WTC11 (cell line): ENCODE measurements at regions not wholly inside any gene's neighbourhood (a gene's known extent, or its start where the extent isn't known, plus 50 kb on each side); places are given as distances from the start of the nearest gene placed in this dataset.
"Not testable (repeated sequence)": the region's sequence is repeated elsewhere in the genome, so short reads cannot be mapped to it uniquely, and the experiment has no call there.

Source experiments
- ATAC-seq: fragments of 200-7000 bp; cut with Tn5 transposase; 2 replicates; pipeline ENCODE4 v1.10.0; 2021; ENCODE audit warnings: mild to moderate bottlenecking, moderate library complexity
- CTCF ChIA-PET: fragments of 300-600 bp; sonication (Branson Sonifier 250); formaldehyde crosslinking; loops from one replicate; lab custom pipeline; 2021; ENCODE audit warnings: antibody characterized with exemption; lab: Charles Lee
- POLR2A ChIA-PET: fragments of 350-600 bp; sonication (Branson Sonifier 250); formaldehyde crosslinking; loops from one replicate; lab custom pipeline; 2021; ENCODE audit warnings: antibody characterized with exemption; lab: Charles Lee
- DNase-seq: peaks from one replicate; pipeline ENCODE4 v3.0.0; 2021; ENCODE audit warnings: low spot score
- H3K27ac Mint-ChIP-seq: 2 replicates; pipeline ENCODE4 v1.8.0; 2021; ENCODE audit warnings: mixed read lengths
- H3K27me3 Mint-ChIP-seq: 2 replicates; pipeline ENCODE4 v1.8.0; 2021; ENCODE audit warnings: low read depth, mild to moderate bottlenecking, moderate library complexity, mixed read lengths
- H3K36me3 Mint-ChIP-seq: 2 replicates; pipeline ENCODE4 v1.8.0; 2021; ENCODE audit warnings: mixed read lengths
- H3K4me1 Mint-ChIP-seq: 2 replicates; pipeline ENCODE4 v1.8.0; 2022; ENCODE audit warnings: mixed read lengths
- H3K4me3 Mint-ChIP-seq: 2 replicates; pipeline ENCODE4 v1.8.0; 2021; ENCODE audit warnings: mild to moderate bottlenecking, moderate library complexity, mixed read lengths
- H3K9me3 Mint-ChIP-seq: 2 replicates; pipeline ENCODE4 v1.8.0; 2021; ENCODE audit warnings: mixed read lengths
- GABPB1 ChIP-seq: sonication (generic); formaldehyde crosslinking; IDR thresholded peaks from 2 replicates; pipeline ENCODE4 v1.8.1; 2023; ENCODE audit warnings: mild to moderate bottlenecking, missing genetic modification reagents
- GTF2I ChIP-seq: fragments of 250-450 bp; sonication (Bioruptor Pico); conservative IDR thresholded peaks from 2 replicates; pipeline ENCODE4 v1.4.0; 2021; ENCODE audit warnings: mild to moderate bottlenecking
- HMGA2 ChIP-seq: fragments of 250-450 bp; sonication (Bioruptor Pico); IDR thresholded peaks from 2 replicates; pipeline ENCODE4 v1.4.0; 2021; ENCODE audit warnings: mild to moderate bottlenecking, moderate library complexity
- MXD4 ChIP-seq: fragments of 250-450 bp; sonication (Bioruptor Pico); IDR thresholded peaks from 2 replicates; pipeline ENCODE4 v1.8.0; 2021; ENCODE audit warnings: mild to moderate bottlenecking, moderate library complexity, borderline replicate concordance
- NFATC4 ChIP-seq: fragments of 250-450 bp; sonication (Bioruptor Pico); IDR thresholded peaks from 2 replicates; pipeline ENCODE4 v1.9.0; 2021; ENCODE audit warnings: mild to moderate bottlenecking
- NFE2L1 ChIP-seq: sonication (generic); formaldehyde crosslinking; IDR thresholded peaks from 2 replicates; pipeline ENCODE4 v1.8.1; 2023; ENCODE audit warnings: missing genetic modification reagents
- RELA ChIP-seq: sonication (generic); formaldehyde crosslinking; IDR thresholded peaks from 2 replicates; pipeline ENCODE4 v1.8.1; 2022; ENCODE audit warnings: missing genetic modification reagents, mild to moderate bottlenecking, borderline replicate concordance
- RORB ChIP-seq: fragments of 250-450 bp; sonication (Bioruptor Pico); IDR thresholded peaks from 2 replicates; pipeline ENCODE4 v1.9.0; 2021; ENCODE audit warnings: mild to moderate bottlenecking
- TEAD1 ChIP-seq: sonication (generic); formaldehyde crosslinking; IDR thresholded peaks from 2 replicates; pipeline ENCODE4 v1.8.0; 2022; ENCODE audit warnings: mild to moderate bottlenecking, missing genetic modification reagents
- TEAD4 ChIP-seq: sonication (generic); formaldehyde crosslinking; IDR thresholded peaks from 2 replicates; pipeline ENCODE4 v1.8.0; 2022; ENCODE audit warnings: mild to moderate bottlenecking, missing genetic modification reagents
- ZNF219 ChIP-seq: sonication (generic); formaldehyde crosslinking; IDR thresholded peaks from 2 replicates; pipeline ENCODE4 v1.8.0; 2023; ENCODE audit warnings: missing genetic modification reagents, mild to moderate bottlenecking, borderline replicate concordance
- ZNF416 ChIP-seq: fragments of 250-450 bp; sonication (Bioruptor Pico); IDR thresholded peaks from 2 replicates; pipeline ENCODE4 v1.9.0; 2021; ENCODE audit warnings: mild to moderate bottlenecking, inconsistent platforms
- ZNF423 ChIP-seq: fragments of 250-450 bp; sonication (Bioruptor Pico); IDR thresholded peaks from 2 replicates; pipeline ENCODE4 v2.1.2; 2022; ENCODE audit warnings: mild to moderate bottlenecking, moderate library complexity
- TF ChIP-seq, protein P1 (sequence below): fragments of 250-450 bp; sonication (Bioruptor Pico); IDR thresholded peaks from 2 replicates; pipeline ENCODE4 v1.9.0; 2021; ENCODE audit warnings: mild to moderate bottlenecking
- TF ChIP-seq, protein P2 (sequence below): sonication (generic); formaldehyde crosslinking; IDR thresholded peaks from 2 replicates; pipeline ENCODE4 v1.8.1; 2023; ENCODE audit warnings: mild to moderate bottlenecking, moderate library complexity, missing genetic modification reagents
- TF ChIP-seq, protein P3 (sequence below): fragments of 200-600 bp; IDR thresholded peaks from 2 replicates; pipeline ENCODE4 v1.8.0; 2022; ENCODE audit warnings: antibody characterized with exemption
- TF ChIP-seq, protein P4 (sequence below): sonication (generic); formaldehyde crosslinking; conservative IDR thresholded peaks from 2 replicates; pipeline ENCODE4 v1.8.1; 2022; ENCODE audit warnings: mild to moderate bottlenecking, missing genetic modification reagents
- TF ChIP-seq, protein P5 (sequence below): sonication (generic); formaldehyde crosslinking; IDR thresholded peaks from 2 replicates; pipeline ENCODE4 v1.8.1; 2023; ENCODE audit warnings: mild to moderate bottlenecking, missing genetic modification reagents
- TF ChIP-seq, protein P6 (sequence below): sonication (generic); formaldehyde crosslinking; IDR thresholded peaks from 2 replicates; pipeline ENCODE4 v1.8.0; 2022; ENCODE audit warnings: mild to moderate bottlenecking, missing genetic modification reagents

DNA sequence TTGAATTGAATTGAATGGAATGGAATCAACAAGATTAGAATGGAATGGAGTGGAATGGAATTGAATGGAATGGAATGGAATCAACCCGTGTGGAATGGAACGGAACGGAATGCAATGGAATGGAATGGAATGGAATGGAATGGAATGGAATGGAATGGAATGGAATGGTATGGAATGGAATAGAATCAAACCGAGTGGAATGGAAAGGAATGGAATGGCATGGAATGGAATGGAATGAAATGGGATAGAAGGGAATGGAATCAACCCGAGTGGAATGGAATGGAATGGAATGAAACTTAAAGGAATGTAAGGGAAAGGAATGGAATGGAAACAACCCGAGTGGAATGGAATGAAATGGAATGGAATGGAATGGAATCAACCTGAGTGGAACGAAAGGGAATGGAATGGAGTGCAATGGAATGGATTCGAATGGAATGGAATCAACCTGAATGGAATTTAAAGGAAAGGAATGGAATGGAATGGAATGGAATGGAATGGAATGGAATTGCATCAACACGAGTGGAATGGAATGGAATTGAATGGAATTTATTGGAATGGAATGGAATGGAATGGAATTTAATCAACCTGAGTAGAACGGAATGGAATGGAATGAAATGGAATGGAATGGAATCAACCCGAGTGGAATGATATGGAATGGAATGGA lies 1146.6 kb downstream of the RPIA start:
- TF ChIP-seq MXD4 (CRISPR knock-in tag) (no peak), HMGA2 (no peak), NFE2L1 (CRISPR knock-in tag) (no peak)
- Mint-ChIP-seq H3K4me3 (no peak overlapping the region), H3K27me3 (peaks cover 39% of the 10 kb centered on the region), H3K27ac (no peak overlapping the region), H3K4me1 (no peaks in the 10 kb centered on the region), H3K9me3 (peaks cover 20% of the 10 kb centered on the region), H3K36me3 (peaks cover 20% of the 10 kb centered on the region; the same call in 1 of the 2 replicates)
- POLR2A ChIA-PET: no interaction called here
- CTCF ChIA-PET: no interaction called here
- ATAC-seq (peak; percentile 43; the same call in 1 of the 2 replicates), DNase-seq (no peak)

DNA sequence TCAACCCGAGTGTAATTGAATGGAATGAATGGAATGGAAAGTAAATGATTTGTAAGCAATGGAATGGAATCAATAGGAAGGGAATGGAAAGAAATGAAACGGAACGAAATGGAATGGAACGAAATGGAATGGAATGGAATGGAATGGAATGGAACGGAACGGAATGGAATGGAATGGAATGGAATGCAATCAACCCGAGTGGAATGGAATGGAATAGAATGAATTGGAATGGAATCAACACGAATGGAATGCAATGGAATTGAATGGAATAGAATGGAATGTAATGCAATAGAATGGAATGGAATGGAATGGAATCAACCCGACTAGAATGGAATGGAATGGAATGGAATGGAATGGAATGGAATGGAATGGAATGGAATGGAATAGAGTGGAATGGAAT lies 1148.7 kb downstream of the RPIA start:
- DNase-seq, ATAC-seq, H3K27ac Mint-ChIP-seq, H3K4me3 Mint-ChIP-seq, CTCF ChIA-PET, POLR2A ChIA-PET, H3K4me1 Mint-ChIP-seq: not testable (repeated sequence)
- H3K36me3 Mint-ChIP-seq: peaks cover 36% of the 10 kb centered on the region
- H3K27me3 Mint-ChIP-seq: peaks cover 43% of the 10 kb centered on the region
- peaks cover 38% of the 10 kb centered on the region for H3K9me3 Mint-ChIP-seq

DNA sequence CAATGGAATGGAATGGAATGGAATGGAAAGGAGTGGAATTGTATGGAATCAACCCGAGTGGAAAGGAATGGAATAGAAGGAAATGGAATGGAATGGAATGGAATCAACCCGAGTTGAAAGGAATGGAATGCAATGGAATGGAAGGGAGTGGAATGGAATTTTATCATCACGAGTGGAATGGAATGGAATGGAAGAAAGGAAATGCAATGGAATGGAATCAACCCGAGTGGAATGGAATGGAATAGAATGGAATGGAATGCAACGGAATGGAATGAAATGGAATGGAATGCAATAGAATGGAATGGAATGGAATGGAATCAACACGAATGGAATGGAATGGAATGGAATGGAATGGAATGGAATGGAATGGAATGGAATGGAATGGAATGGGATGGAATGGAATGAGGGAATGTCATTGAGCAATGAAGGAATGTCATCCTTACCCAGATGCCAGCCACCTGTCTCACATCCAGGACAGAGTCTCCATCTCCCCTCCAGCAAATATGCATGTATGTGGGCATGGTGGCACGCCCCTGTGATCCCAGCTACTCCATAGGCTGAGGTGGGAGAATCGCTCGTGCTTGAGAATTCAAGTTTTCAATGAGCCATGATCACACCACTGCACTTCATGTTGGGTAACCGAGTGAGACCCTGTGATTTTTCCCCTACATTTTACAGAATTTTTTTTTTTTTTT lies 1149.5 kb downstream of the RPIA start:
- Mint-ChIP-seq H3K27me3 (peaks cover 41% of the 10 kb centered on the region), H3K36me3 (peaks cover 36% of the 10 kb centered on the region), H3K9me3 (peaks cover 38% of the 10 kb centered on the region)
- H3K27ac Mint-ChIP-seq, CTCF ChIA-PET, H3K4me1 Mint-ChIP-seq, DNase-seq, H3K4me3 Mint-ChIP-seq, POLR2A ChIA-PET, ATAC-seq: not testable (repeated sequence)

DNA sequence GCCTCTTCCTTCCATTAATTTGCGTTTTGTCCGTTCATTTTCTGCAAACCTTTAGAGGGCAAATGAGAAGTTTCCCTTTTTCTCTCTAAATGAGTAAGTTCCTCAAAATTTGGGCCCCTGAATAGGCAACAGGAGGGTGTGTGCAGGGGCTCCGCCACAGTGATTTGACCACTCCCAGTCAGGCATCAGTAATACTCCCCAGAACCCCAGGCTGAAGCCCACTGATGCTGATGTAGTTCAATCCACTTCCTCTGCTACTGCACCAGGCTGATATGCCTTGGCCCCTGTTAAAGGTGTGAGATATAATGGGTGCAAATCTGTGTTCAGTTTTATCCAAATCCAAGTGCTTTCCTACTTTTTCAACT lies 1150.0 kb downstream of the RPIA start:
- H3K4me1 Mint-ChIP-seq: no peaks in the 10 kb centered on the region
- ChIA-PET POLR2A (no interaction called here), CTCF (no interaction called here)
- TF ChIP-seq, protein P1, sequence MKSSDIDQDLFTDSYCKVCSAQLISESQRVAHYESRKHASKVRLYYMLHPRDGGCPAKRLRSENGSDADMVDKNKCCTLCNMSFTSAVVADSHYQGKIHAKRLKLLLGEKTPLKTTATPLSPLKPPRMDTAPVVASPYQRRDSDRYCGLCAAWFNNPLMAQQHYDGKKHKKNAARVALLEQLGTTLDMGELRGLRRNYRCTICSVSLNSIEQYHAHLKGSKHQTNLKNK: no peak
- TF ChIP-seq, protein P2, sequence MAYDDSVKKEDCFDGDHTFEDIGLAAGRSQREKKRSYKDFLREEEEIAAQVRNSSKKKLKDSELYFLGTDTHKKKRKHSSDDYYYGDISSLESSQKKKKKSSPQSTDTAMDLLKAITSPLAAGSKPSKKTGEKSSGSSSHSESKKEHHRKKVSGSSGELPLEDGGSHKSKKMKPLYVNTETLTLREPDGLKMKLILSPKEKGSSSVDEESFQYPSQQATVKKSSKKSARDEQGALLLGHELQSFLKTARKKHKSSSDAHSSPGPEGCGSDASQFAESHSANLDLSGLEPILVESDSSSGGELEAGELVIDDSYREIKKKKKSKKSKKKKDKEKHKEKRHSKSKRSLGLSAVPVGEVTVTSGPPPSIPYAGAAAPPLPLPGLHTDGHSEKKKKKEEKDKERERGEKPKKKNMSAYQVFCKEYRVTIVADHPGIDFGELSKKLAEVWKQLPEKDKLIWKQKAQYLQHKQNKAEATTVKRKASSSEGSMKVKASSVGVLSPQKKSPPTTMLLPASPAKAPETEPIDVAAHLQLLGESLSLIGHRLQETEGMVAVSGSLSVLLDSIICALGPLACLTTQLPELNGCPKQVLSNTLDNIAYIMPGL: no peak
- no peak for TF ChIP-seq ZNF219 (CRISPR knock-in tag)
- TF ChIP-seq, protein P3, sequence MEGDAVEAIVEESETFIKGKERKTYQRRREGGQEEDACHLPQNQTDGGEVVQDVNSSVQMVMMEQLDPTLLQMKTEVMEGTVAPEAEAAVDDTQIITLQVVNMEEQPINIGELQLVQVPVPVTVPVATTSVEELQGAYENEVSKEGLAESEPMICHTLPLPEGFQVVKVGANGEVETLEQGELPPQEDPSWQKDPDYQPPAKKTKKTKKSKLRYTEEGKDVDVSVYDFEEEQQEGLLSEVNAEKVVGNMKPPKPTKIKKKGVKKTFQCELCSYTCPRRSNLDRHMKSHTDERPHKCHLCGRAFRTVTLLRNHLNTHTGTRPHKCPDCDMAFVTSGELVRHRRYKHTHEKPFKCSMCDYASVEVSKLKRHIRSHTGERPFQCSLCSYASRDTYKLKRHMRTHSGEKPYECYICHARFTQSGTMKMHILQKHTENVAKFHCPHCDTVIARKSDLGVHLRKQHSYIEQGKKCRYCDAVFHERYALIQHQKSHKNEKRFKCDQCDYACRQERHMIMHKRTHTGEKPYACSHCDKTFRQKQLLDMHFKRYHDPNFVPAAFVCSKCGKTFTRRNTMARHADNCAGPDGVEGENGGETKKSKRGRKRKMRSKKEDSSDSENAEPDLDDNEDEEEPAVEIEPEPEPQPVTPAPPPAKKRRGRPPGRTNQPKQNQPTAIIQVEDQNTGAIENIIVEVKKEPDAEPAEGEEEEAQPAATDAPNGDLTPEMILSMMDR: no peak
- H3K9me3 Mint-ChIP-seq: peaks cover 38% of the 10 kb centered on the region
- peaks cover 36% of the 10 kb centered on the region for H3K27me3 Mint-ChIP-seq
- no peak for ATAC-seq
- peaks cover 36% of the 10 kb centered on the region for H3K36me3 Mint-ChIP-seq
- H3K4me3 Mint-ChIP-seq: no peak overlapping the region
- no peak for DNase-seq
- no peak overlapping the region for H3K27ac Mint-ChIP-seq

DNA sequence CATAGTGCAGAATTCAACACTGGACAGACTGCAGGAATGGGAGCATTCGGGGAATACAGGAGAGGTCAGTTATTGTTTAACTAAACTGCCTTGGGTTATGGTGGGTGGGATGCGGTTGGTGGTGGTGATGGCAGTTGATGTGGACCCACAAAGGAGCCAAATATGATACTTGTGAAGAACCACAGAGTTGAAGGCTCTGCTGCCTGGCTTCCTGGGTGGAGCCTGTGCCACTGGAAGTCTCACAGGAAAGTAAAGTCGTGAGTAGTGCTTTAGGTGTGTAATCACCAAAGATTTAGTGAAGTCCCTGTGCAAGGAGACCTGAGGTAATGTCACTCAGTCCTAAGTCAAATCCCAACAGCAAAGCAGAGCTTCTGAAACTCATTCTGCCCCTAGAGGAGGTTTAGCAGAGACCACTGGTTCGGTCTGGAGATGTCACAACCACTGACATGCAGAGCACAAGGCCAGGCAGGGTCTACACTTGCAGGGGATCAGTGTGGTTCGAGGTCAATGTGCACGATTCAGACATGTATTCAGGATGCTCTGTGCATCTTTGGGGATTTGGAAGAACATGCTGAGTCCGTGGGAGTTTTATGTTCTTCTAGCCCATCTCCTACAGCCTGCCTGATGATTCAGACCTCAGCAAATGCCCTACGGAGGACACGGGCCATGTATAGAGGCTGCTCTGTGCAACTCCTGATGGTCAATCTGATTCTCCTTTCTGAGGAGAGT lies 1150.9 kb downstream of the RPIA start:
- Mint-ChIP-seq H3K36me3 (peaks cover 34% of the 10 kb centered on the region), H3K27ac (no peak overlapping the region), H3K9me3 (peaks cover 36% of the 10 kb centered on the region), H3K4me3 (no peak overlapping the region), H3K27me3 (peaks cover 32% of the 10 kb centered on the region), H3K4me1 (no peaks in the 10 kb centered on the region)
- ChIA-PET CTCF (no interaction called here), POLR2A (no interaction called here)
- DNase-seq (no peak), ATAC-seq (no peak)
- TF ChIP-seq ZNF423 (CRISPR knock-in tag): no peak
- no peak for TF ChIP-seq RORB
- TF ChIP-seq, protein P4, sequence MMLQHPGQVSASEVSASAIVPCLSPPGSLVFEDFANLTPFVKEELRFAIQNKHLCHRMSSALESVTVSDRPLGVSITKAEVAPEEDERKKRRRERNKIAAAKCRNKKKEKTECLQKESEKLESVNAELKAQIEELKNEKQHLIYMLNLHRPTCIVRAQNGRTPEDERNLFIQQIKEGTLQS: no peak
- no peak for TF ChIP-seq GABPB1 (CRISPR knock-in tag)
- TF ChIP-seq RELA (CRISPR knock-in tag): no peak
- TF ChIP-seq GTF2I (CRISPR knock-in tag): no peak
- TF ChIP-seq, protein P5, sequence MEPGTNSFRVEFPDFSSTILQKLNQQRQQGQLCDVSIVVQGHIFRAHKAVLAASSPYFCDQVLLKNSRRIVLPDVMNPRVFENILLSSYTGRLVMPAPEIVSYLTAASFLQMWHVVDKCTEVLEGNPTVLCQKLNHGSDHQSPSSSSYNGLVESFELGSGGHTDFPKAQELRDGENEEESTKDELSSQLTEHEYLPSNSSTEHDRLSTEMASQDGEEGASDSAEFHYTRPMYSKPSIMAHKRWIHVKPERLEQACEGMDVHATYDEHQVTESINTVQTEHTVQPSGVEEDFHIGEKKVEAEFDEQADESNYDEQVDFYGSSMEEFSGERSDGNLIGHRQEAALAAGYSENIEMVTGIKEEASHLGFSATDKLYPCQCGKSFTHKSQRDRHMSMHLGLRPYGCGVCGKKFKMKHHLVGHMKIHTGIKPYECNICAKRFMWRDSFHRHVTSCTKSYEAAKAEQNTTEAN (CRISPR knock-in tag): no peak
- TF ChIP-seq, protein P6, sequence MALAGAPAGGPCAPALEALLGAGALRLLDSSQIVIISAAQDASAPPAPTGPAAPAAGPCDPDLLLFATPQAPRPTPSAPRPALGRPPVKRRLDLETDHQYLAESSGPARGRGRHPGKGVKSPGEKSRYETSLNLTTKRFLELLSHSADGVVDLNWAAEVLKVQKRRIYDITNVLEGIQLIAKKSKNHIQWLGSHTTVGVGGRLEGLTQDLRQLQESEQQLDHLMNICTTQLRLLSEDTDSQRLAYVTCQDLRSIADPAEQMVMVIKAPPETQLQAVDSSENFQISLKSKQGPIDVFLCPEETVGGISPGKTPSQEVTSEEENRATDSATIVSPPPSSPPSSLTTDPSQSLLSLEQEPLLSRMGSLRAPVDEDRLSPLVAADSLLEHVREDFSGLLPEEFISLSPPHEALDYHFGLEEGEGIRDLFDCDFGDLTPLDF (CRISPR knock-in tag): no peak
- no peak for TF ChIP-seq NFATC4
- no peak for TF ChIP-seq TEAD1
- TF ChIP-seq TEAD4 (CRISPR knock-in tag): no peak
- TF ChIP-seq ZNF416 (CRISPR knock-in tag): no peak
